CD4-positive, alpha-beta T cell treated with Interleukin-17A for 1 hour (primary cell): ENCODE measurements at regions not wholly inside any gene's neighbourhood (a gene's known extent, or its start where the extent isn't known, plus 50 kb on each side); places are given as distances from the start of the nearest gene placed in this dataset.

ENCODE experiments used
- DNase-seq: peaks from one replicate; pipeline ENCODE4 v3.0.0-alpha.2; 2020

GRCh38 chr1:110763149-110763548 lies 88.4 kb upstream of the KCNA3 start:
- no peak for DNase-seq

- DNase-seq = no peak
These were observed 85.6 kb upstream of the KCNA3 start for GRCh38 chr1:110760321-110760720.

DNA sequence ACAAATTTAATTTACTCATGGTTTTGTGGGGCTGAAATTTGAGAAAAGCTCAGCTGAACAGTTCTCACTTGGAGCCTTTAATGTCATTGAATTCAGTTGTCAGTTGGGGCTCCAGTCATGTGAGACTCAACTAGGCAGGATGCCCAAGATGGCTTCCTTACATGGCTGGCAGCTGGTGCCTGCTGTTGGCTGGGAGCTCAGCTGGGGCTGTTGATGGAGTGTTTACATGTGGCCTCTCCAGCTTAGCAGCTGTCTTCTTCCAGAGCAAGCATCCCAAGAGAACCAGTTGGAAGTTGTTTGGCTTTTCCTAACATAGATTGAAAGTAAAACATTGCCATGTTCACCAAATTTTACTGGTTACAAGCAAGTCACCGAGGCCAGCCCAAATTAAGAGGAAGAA lies 81.8 kb upstream of the KCNA3 start:
- no peak for DNase-seq

DNA sequence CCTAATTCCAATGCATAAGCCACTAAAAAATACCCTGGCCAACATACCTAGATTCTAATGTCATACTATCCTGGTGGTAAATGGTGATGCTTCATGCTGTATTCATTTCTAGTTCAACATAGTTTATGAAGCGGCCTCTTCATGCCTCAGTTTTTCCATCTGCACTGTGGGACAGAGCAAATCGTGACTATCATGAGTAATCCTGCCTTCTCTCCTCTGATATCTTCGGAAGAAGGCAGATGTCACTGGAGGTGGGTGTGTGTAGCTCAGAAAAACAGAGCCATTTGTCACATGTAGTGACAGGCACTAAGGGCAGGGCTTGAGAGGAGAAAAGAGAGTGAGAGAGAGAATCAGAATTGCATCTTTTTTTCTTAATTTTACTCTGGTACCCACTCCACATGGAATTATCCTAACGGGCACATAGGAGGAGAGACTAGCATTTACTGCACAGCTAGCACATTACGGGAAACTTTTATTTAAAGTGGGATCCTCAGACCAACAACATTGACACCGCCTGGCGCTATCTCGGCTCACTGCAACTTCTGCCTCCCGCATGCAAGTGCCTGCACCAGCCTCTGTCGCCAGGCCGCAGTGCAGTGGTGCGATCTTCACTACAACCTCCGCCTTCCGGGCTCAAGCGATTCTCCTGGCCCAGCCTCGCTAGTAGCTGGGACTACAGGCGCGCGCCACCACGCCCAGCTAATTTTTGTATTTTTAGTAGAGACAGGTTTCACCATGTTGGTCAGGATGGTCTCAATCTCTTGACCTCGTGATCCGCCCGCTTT lies 78.4 kb upstream of the KCNA3 start:
- DNase-seq = no peak

GRCh38 chr1:110750562-110750961 lies 75.8 kb upstream of the KCNA3 start:
- DNase-seq = no peak

DNA sequence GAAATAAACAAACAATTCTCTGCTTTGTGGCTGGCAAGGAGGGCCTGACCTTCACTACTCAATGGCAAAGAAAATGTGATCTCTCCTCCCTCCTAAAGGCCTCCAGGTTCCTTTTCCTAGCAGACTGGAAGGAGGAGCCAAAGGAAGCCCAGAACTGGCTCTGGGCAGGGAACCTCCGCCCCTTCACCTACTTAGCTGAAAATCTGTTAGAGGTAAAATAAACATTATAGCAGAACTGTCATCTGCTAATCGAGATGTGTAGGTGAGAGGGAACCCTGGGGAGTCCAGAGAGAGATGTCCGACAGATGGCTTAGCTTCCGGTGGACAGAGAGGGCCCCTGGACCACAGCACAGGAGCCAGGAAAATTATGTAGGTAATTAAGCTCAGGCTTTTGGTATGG lies 75.2 kb upstream of the KCNA3 start:
- no peak for DNase-seq

GRCh38 chr1:110746644-110747259 lies 72.0 kb upstream of the KCNA3 start:
- DNase-seq = peak; percentile 58

GRCh38 chr1:110743397-110743796 lies 68.7 kb upstream of the KCNA3 start:
- DNase-seq = no peak

DNA sequence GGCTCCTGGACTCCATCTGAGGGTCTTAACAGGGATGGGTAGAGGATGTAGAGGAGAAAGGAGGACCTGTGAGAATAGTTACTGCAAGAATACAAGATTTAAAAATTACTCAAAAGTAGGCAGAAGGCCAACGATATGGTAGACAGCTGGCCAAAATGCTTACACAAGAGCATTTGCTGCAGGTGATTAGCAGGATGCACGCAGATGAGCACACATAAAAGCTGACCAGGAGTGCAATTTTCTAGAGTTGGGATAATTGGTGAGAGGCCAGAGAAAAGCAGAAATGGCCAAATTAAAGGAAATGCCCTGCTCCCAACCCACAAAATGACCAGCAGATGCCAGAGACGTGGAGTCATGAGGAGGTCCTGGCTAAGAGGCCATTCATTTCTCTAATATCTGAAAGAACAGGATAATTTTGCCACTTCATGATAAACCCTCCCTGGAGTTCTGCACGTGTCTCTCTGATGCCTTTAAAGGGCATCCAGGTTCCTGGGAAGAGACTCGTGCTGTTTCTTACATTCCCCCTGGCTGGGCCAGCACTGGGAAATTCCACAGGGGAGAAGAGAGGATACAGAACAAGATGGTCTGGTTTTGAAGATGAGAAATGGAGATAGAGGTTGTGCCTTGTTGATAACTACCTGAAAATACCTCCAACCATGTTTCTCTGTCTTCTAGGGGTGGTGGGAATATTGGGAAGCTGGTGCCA lies 62.3 kb upstream of the KCNA3 start:
- no peak for DNase-seq

DNA sequence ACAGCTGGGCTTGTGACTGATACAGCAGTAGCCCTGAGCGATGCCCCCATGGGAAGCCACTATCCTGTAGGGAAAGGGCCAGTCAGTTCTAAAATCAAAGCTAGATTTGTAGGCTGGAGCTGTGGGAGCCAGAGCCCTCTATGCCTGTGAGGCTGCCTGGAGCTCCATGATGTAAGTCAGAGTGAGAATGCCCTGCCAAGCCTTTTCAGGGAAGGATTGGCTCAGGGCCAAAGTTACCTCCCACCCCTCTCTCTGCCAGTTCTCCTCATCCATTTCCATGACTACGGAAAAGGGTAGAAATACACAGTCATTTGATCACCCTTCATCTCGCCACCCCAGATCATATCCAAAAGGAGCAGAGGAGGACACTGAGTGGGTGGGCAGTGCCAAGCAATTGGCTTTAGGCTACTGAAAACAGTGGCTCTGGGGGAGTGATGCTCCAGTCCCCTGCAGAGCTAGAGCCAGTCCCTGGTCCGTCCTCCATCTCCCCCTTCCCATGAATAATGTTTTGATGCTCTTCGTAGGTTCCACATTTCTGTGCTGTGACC lies 59.5 kb upstream of the KCNA3 start:
- DNase-seq = no peak

- no peak for DNase-seq
These were observed 56.8 kb upstream of the KCNA3 start for GRCh38 chr1:110731529-110731928.

DNA sequence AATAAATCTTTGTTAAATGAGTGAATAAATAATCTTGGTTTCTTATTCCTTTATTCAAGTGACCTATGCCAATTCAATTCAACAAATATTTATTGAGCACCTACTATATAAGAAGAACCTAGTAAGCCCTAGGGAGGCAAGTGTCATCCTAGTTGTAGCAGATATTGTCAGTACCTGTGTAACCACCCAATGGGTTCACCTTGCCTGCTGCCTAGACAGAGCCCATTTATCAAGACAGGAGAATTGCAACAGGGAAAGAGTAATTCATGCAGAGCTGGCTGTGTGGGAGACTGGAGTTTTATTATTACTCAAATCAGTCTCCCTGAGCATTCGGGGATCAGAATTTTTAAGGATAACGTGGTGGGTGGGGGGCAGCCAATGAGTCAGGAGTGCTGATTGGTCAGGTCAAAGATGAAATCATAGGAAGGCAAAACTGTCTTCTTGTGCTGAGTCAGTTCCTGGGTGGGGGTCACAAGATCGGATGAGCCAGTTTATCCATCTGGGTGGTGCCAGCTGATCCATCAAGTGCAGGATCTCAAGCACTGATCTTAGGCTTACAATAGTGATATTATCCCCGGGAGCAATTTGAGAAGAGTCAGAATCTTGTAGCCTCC lies 53.8 kb upstream of the KCNA3 start:
- DNase-seq = no peak

GRCh38 chr1:110727246-110727645 lies 52.5 kb upstream of the KCNA3 start:
- no peak for DNase-seq

DNA sequence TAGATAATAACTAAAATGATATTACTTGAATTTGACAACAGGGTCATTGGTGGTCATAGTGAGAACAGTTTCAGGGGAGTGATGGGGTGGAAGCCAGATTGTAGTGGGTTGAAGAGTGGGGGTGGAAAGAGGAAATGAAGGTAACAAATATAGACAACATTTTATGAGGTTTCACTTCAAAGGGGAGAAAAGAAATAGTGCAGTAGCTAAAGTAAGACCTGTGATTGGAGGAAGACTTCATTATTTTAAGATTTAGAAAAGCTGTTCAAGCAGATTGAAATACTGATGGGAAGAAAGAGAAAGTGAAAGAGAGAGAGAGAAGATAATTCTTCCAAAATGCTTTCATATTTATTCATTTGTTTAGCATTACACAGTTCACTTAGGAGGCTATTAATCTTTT lies 52.0 kb upstream of the KCNA3 start:
- peak; percentile 33 for DNase-seq
